Activated naive CD8-positive, alpha-beta T cell treated with anti-CD3 and anti-CD28 coated beads, Interleukin-2, amount 10 ng/mL, durations not matched to agents 7 days and 5 days (primary cell): ENCODE measurements at regions not wholly inside any gene's neighbourhood (a gene's known extent, or its start where the extent isn't known, plus 50 kb on each side); places are given as distances from the start of the nearest gene placed in this dataset.

Experiments used
- ATAC-seq: fragments of 150-1000 bp; cut with Tn5 transposase; one replicate; pipeline ENCODE4 v1.10.0; 2021; ENCODE audit warnings: low read depth, moderate library complexity
- POLR2A ChIA-PET: fragments of 350-600 bp; sonication (Branson Sonifier 250); formaldehyde crosslinking; loops from one replicate; lab custom pipeline; 2021; ENCODE audit warnings: antibody characterized with exemption; lab: Charles Lee
- DNase-seq: peaks from one replicate; pipeline ENCODE4 v3.0.0; 2021
- H3K27ac Mint-ChIP-seq: one replicate; pipeline ENCODE4 v1.8.0; 2022; ENCODE audit warnings: mild to moderate bottlenecking, mixed read lengths
- H3K27me3 Mint-ChIP-seq: one replicate; pipeline ENCODE4 v1.8.0; 2022; ENCODE audit warnings: mild to moderate bottlenecking, moderate library complexity, mixed read lengths
- H3K36me3 Mint-ChIP-seq: one replicate; pipeline ENCODE4 v1.8.0; 2021; ENCODE audit warnings: mild to moderate bottlenecking, mixed read lengths
- H3K4me1 Mint-ChIP-seq: one replicate; pipeline ENCODE4 v1.8.0; 2021; ENCODE audit warnings: mixed read lengths
- H3K4me3 Mint-ChIP-seq: one replicate; pipeline ENCODE4 v1.8.0; 2022; ENCODE audit warnings: mild to moderate bottlenecking, moderate library complexity, mixed read lengths
- H3K9me3 Mint-ChIP-seq: one replicate; pipeline ENCODE4 v1.8.0; 2021; ENCODE audit warnings: mixed read lengths

DNA sequence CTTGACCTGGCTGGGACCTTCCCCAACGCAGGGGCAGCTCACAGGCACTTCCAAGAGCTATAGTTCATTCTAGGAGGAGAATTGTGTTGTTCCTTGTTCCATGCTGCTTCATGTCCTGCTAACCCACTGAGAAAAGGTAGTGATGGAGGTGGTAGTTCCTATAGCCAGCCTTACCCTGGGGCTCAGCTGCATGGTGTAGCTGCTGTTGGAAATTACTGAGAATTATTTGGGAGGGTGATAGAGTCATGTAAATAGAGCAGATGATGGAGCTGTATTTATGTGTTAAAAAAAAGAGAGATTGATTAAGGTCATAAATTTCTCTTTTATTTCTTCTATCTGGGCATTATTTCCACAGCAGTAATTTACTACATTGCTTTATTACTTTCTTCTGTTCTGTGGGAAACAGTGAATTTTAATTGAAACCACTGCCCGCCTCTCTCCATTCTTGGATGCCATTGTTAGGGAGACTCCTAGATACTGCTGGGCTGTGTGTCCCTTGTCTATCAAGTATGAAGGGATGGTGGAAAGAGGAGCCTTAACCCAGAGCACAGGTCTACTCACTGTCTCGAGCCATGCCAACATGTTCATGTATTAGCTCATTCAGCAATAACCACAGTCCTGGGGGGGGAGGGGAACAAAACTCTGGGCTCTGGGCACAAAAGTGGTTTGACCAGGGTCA is 309.2 kb downstream of the FAT3 start:
- Mint-ChIP-seq H3K9me3 (no peaks in the 10 kb centered on the region), H3K36me3 (no peaks in the 10 kb centered on the region), H3K4me3 (no peak overlapping the region), H3K27me3 (no peaks in the 10 kb centered on the region), H3K4me1 (no peaks in the 10 kb centered on the region), H3K27ac (no peak overlapping the region)
- ATAC-seq (no peak), DNase-seq (no peak)
- POLR2A ChIA-PET: no interaction called here

DNA sequence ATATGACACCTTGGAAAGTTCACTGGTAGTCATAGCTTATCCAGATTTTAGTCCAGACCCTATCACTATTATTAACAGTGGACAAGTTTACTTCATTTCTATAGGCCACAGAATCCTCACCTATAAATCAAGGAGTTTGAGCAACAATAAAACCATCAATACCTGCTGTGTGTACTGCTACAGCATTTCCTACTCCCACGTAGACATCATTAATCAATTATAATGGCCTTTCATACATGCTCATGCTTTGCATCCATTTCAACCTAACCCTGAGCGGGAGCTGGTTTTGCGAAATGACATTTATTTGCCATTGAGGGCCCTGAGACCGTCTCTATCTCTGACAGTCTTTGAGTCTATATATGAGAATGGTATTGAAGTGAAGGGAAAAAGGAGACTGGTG is 312.3 kb downstream of the FAT3 start:
- H3K36me3 Mint-ChIP-seq: no peaks in the 10 kb centered on the region
- no peaks in the 10 kb centered on the region for H3K27me3 Mint-ChIP-seq
- H3K4me3 Mint-ChIP-seq: no peak overlapping the region
- POLR2A ChIA-PET: no interaction called here
- DNase-seq (no peak), ATAC-seq (no peak)
- no peaks in the 10 kb centered on the region for H3K9me3 Mint-ChIP-seq
- H3K27ac Mint-ChIP-seq: no peak overlapping the region
- no peaks in the 10 kb centered on the region for H3K4me1 Mint-ChIP-seq

DNA sequence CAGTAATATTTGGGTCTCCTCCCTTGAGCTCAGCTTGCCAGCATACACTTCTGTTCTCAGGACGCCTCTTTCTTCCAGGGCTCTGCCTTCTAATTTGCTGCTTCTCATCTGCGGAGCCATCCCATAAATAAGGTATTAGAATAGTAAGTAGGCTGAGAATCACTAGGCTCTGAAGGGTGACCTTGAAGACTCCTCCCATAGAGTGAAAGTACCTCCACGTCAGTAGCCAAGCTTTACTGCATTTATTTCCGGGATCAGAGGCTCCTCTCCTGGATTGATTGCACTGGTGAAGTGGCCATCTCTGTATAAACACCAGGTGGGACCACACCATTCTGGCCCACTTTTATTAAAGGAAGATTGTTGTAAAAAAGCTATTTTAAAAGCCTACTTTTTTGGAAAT is 315.5 kb downstream of the FAT3 start:
- Mint-ChIP-seq H3K27me3 (no peaks in the 10 kb centered on the region), H3K36me3 (no peaks in the 10 kb centered on the region), H3K9me3 (no peaks in the 10 kb centered on the region), H3K4me1 (no peaks in the 10 kb centered on the region), H3K4me3 (no peak overlapping the region), H3K27ac (no peak overlapping the region)
- POLR2A ChIA-PET: no interaction called here
- ATAC-seq (no peak), DNase-seq (no peak)

DNA sequence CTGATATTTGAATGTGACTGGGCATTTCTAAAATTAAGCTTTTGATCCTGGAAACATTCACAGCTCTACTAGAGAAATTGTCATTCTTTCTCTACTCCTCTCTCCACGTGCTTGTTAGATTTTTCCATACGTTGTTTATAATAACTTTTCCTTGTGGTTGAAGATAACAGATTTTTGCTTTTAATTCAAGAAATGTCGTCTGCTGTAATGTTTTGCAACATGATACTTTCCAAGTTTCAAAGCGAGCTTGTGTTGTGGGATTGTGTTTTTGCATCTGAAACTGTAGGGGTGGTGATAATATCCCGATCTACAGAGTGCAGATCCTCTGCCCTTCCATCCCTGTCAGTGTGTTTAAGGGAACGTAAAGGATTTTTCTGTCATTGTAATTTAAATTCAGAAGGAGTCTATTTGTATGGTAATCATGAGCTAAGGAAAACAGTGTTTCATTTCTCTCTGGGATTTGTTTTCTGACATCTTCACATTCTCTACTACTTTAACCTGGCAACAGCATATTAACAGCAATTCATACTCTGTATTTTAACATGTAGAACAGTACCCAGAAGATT is 321.4 kb downstream of the FAT3 start:
- no peaks in the 10 kb centered on the region for H3K36me3 Mint-ChIP-seq
- POLR2A ChIA-PET: no interaction called here

DNA sequence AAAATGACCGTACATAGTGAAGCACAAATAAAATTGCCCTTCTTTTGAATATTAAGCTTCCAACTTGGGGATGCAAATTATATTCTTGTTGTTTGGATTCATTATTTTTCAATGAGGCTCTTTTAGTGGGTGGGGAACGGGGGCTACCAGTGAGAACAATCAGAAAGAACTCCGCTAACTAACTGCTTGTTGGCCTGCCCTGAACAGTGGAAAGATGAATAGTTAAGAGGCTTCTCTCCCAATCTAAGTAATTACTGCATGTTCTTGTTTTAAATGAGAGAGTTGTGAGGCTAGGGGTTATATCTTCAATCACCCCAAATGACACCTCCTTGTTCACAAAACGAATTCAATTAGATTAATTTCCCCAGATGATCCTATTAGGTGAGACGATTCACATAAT is 322.0 kb downstream of the FAT3 start:
- H3K27me3 Mint-ChIP-seq: no peaks in the 10 kb centered on the region
- no peaks in the 10 kb centered on the region for H3K9me3 Mint-ChIP-seq
- POLR2A ChIA-PET: no interaction called here
- ATAC-seq (no peak), DNase-seq (no peak)
- H3K4me3 Mint-ChIP-seq: no peak overlapping the region
- H3K4me1 Mint-ChIP-seq: no peaks in the 10 kb centered on the region
- H3K27ac Mint-ChIP-seq: no peak overlapping the region
- no peaks in the 10 kb centered on the region for H3K36me3 Mint-ChIP-seq

More for the DNA sequence above, 321.4 kb downstream of the FAT3 start:
- DNase-seq (no peak), ATAC-seq (no peak)
- Mint-ChIP-seq H3K4me3 (no peak overlapping the region), H3K27ac (no peak overlapping the region), H3K27me3 (no peaks in the 10 kb centered on the region), H3K4me1 (no peaks in the 10 kb centered on the region), H3K9me3 (no peaks in the 10 kb centered on the region)

DNA sequence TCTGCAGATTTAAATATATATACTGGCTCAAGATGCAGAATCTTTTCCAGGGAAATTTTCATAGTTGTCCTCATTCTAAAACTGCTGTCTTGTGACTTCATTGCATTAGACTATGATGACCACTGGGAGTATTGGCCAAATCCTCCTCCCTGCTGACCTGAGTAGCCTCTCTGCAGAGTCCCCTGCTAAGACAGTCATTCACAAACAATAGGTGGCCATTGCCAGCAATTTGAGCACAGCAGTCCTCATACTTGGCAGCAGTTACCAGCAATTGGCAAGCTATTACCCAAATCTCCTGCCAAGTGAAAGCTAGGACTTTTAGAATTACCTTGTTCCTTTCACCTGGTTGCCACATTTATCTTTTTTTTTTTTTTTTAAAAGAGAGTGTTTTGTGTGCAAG is 325.8 kb downstream of the FAT3 start:
- no peak overlapping the region for H3K4me3 Mint-ChIP-seq
- no peaks in the 10 kb centered on the region for H3K4me1 Mint-ChIP-seq
- no peaks in the 10 kb centered on the region for H3K36me3 Mint-ChIP-seq
- H3K27me3 Mint-ChIP-seq: no peaks in the 10 kb centered on the region
- ATAC-seq (no peak), DNase-seq (no peak)
- no peak overlapping the region for H3K27ac Mint-ChIP-seq
- POLR2A ChIA-PET: no interaction called here
- H3K9me3 Mint-ChIP-seq: no peaks in the 10 kb centered on the region

DNA sequence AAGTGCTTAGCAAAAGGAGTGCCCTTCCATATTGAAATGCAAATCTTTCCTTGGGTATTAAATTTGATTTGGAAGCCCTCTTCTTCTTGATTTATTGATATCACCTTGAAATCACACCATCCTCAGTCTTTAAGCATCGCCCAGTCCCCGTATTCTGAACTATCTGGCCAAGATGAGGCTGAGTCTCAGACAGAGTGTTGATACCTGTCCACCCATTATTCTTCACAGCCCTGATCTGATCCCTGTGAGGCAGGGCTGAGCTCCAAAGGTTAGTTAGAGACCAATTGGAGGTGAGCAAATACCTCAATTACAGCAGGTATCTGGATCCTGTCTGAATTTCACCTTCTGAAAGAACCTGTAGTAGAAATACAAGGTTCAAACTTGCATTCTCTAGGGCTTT is 326.3 kb downstream of the FAT3 start:
- no peak overlapping the region for H3K27ac Mint-ChIP-seq
- no peaks in the 10 kb centered on the region for H3K9me3 Mint-ChIP-seq
- no peaks in the 10 kb centered on the region for H3K36me3 Mint-ChIP-seq
- DNase-seq: no peak
- POLR2A ChIA-PET: no interaction called here
- H3K4me3 Mint-ChIP-seq: no peak overlapping the region
- no peaks in the 10 kb centered on the region for H3K27me3 Mint-ChIP-seq
- no peaks in the 10 kb centered on the region for H3K4me1 Mint-ChIP-seq
- no peak for ATAC-seq

DNA sequence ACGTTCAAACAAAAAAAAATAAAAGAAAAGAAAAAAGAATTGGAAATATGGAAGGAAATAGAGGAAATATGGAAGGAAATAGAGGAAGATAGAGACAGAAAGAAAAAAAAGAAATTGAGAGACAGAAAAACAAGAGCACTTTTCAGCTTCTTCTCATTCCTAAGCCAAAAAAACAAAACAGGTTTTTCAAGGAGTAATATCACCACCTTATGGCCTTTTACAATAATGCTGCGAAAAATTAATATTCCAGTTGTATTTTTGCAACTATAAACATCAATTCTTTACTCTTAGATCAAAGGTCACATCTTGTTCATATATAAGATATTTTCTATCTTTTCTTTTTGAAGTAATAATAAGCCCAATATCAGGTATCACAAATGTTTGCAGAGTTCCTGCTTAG is 328.3 kb downstream of the FAT3 start:
- ATAC-seq: no peak
- Mint-ChIP-seq H3K4me3 (no peak overlapping the region), H3K27me3 (no peaks in the 10 kb centered on the region), H3K4me1 (no peaks in the 10 kb centered on the region), H3K27ac (no peak overlapping the region), H3K36me3 (no peaks in the 10 kb centered on the region), H3K9me3 (no peaks in the 10 kb centered on the region)
- POLR2A ChIA-PET: no interaction called here
- no peak for DNase-seq

DNA sequence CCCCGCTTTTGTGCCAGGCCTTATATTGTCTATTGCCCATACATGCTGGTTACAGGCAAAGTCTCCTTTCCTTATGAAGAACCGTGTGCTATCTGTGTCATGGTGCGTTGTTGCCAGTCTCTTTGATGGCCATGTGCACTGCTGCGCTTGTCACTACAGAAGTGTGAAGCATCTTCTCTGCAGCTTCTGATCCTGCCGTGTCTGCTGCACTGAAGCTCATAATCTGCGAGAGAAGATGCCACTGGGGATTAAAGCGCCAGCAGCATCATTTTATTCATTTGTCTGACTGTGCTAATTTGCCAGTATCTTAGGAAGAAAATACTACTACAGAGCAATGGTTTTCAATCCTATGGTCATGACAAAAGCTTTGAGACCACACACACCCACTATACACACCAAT is 330.1 kb downstream of the FAT3 start:
- POLR2A ChIA-PET: no interaction called here
- H3K27ac Mint-ChIP-seq: no peak overlapping the region
- no peaks in the 10 kb centered on the region for H3K27me3 Mint-ChIP-seq
- H3K4me1 Mint-ChIP-seq: no peaks in the 10 kb centered on the region
- no peak overlapping the region for H3K4me3 Mint-ChIP-seq
- ATAC-seq (no peak), DNase-seq (no peak)
- no peaks in the 10 kb centered on the region for H3K36me3 Mint-ChIP-seq
- H3K9me3 Mint-ChIP-seq: no peaks in the 10 kb centered on the region

DNA sequence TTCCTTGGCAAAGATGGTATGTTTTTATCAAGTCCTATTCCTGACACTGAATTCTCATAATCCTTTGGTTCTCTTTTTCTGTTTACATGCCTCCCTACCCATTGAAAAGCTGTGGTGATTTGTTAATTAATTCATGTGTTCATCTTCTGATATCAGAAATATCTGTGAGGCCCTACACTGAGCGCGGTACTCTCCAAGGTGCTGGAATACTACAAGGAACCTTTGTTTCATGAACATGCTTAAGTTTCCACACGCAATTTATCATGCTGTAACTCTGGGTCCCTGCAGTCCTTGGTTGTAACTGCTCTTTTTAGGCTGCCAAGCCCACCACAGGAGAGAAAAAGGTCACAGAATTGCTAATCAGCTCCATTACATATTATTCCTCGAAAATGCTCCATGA is 331.8 kb downstream of the FAT3 start:
- H3K27ac Mint-ChIP-seq: no peak overlapping the region
- H3K4me3 Mint-ChIP-seq: no peak overlapping the region
- POLR2A ChIA-PET: no interaction called here
- H3K4me1 Mint-ChIP-seq: no peaks in the 10 kb centered on the region
- H3K9me3 Mint-ChIP-seq: no peaks in the 10 kb centered on the region
- DNase-seq (no peak), ATAC-seq (no peak)
- H3K36me3 Mint-ChIP-seq: no peaks in the 10 kb centered on the region
- no peaks in the 10 kb centered on the region for H3K27me3 Mint-ChIP-seq

DNA sequence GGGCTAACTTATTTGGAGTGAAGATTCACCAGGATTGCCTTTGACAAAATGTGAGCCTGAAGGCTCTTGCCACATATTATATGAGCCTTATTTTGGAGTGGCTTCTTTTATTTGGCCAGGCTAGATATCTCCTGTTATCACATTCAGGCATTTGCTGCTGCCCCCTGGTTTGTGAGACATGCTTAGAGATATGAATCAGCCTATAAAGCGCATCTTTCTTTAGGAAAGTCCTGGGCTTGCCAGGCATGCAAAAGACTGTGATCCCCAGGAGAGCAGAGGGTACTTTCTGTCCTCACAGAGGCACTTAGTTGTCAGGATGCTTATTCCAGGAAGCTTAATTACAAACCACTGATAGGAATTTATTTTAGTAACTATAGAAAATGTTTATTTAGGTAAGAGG is 333.3 kb downstream of the FAT3 start:
- Mint-ChIP-seq H3K4me3 (no peak overlapping the region), H3K4me1 (no peaks in the 10 kb centered on the region), H3K27ac (no peak overlapping the region), H3K27me3 (no peaks in the 10 kb centered on the region), H3K36me3 (no peaks in the 10 kb centered on the region), H3K9me3 (no peaks in the 10 kb centered on the region)
- ATAC-seq (no peak), DNase-seq (no peak)
- POLR2A ChIA-PET: no interaction called here

DNA sequence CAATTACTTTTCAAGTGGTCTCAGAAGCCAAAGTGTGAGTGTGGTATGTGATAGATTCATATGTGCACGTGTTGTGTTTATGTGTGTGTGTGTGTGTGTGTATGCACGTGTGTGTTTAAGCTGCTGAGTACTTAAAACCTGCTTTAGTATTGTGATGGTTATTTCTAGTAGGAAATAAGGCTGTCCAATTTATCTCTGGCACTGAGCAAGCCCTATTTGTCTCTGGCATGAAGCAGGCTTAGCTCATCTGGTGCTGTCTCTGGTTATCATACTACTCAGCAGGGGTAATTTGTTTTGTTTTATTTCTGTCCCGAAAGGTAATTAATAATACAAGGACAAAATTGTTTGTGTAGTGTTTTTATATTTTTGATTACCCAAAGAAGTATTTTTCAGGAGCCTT is 333.7 kb downstream of the FAT3 start:
- Mint-ChIP-seq H3K9me3 (no peaks in the 10 kb centered on the region), H3K4me3 (no peak overlapping the region), H3K27me3 (no peaks in the 10 kb centered on the region), H3K27ac (no peak overlapping the region), H3K4me1 (no peaks in the 10 kb centered on the region), H3K36me3 (no peaks in the 10 kb centered on the region)
- ATAC-seq (no peak), DNase-seq (no peak)
- POLR2A ChIA-PET: no interaction called here

DNA sequence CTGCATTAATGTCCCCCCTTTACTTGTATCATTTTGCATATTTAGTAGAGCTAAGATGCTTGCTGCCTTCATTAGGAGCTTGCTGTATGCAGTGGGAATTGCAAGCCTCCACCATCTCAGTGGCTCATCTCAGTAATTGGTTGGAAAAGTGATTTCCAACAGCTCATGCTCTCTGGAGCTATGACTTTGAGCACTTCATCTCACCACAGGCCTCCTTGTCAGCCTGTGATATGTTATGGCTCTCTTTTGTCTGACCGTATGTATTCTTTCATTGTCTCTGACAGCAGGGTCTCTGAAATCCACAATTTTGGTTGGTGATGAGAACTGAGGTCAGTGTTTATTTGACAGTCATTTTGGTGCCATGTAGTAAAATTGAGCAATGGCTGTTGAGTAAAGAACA is 345.1 kb downstream of the FAT3 start:
- Mint-ChIP-seq H3K36me3 (no peaks in the 10 kb centered on the region), H3K27ac (no peak overlapping the region), H3K4me1 (no peaks in the 10 kb centered on the region), H3K27me3 (no peaks in the 10 kb centered on the region), H3K4me3 (no peak overlapping the region), H3K9me3 (no peaks in the 10 kb centered on the region)
- POLR2A ChIA-PET: no interaction called here
- no peak for ATAC-seq
- no peak for DNase-seq

DNA sequence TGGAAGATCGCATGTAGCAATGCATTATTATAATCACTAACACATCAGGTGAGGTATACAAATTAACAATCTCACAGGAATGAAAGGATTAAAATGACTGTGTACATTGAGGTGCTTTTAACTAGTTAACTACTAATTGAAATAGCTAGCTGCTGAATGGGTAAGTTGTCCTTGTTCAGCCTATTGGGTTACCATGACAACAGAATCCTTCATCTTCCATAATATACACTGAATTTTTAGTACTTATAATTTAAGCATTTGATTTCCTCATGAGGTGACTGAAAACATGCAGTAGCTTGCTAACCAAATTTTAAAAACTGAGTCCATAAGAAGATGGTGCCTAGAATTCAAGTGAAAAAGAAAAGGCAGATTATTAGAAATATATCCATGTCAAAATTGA is 347.9 kb downstream of the FAT3 start:
- DNase-seq (no peak), ATAC-seq (no peak)
- H3K9me3 Mint-ChIP-seq: no peaks in the 10 kb centered on the region
- H3K4me1 Mint-ChIP-seq: no peaks in the 10 kb centered on the region
- POLR2A ChIA-PET: no interaction called here
- H3K27ac Mint-ChIP-seq: no peak overlapping the region
- H3K36me3 Mint-ChIP-seq: no peaks in the 10 kb centered on the region
- H3K27me3 Mint-ChIP-seq: no peaks in the 10 kb centered on the region
- no peak overlapping the region for H3K4me3 Mint-ChIP-seq

DNA sequence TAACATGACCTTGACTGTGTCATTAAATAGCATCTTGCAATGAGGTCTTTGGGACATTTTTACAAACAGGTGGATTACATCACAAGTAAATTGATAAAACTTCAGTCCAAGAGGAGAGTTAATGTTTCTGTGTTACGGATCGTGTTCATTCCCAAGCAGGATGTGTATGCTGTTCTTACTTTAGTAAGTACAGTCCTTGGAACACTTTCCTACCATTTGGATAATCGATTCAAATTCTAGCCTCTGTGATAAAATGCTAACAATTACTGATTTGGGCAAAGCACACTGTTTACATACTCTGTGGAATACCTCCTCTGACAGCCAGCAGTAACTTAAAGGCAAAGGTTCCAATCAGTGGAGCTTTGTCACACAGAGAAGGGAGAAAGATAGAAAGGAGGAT is 351.7 kb downstream of the FAT3 start:
- Mint-ChIP-seq H3K9me3 (no peaks in the 10 kb centered on the region), H3K4me3 (no peak overlapping the region), H3K36me3 (no peaks in the 10 kb centered on the region), H3K27ac (no peak overlapping the region), H3K4me1 (no peaks in the 10 kb centered on the region), H3K27me3 (no peaks in the 10 kb centered on the region)
- POLR2A ChIA-PET: no interaction called here
- DNase-seq: no peak
- no peak for ATAC-seq
